ENCODE measurements at regions not wholly inside any gene's neighbourhood (a gene's known extent, or its start where the extent isn't known, plus 50 kb on each side); places are given as distances from the start of the nearest gene placed in this dataset.

GRCh38 chr13:34862311-34862710 is 79.8 kb upstream of the NBEA start:
- H3K9ac ChIP-seq = no peak overlapping the region
- no peaks in the 10 kb centered on the region for H3K36me3 ChIP-seq (ENCODE audit: insufficient read depth)
- no peaks in the 10 kb centered on the region for H3K4me1 ChIP-seq (ENCODE audit: low read depth, poor library complexity, severe bottlenecking)
- H3K27ac ChIP-seq = no peak overlapping the region
- no peak for TF ChIP-seq CTCF (conservative IDR thresholded peaks at IDR 0.05; ENCODE audit: low read depth, low read length)
- H3K27me3 ChIP-seq (ENCODE audit: insufficient read depth, low read depth) = no peaks in the 10 kb centered on the region
- H4K20me1 ChIP-seq (ENCODE audit: insufficient read depth) = no peaks in the 10 kb centered on the region
- H3K4me3 ChIP-seq (IDR thresholded peaks at IDR 0.05; ENCODE audit: insufficient read depth, low read depth, low read length) = no peak overlapping the region
- no peaks in the 10 kb centered on the region for H3K79me2 ChIP-seq (ENCODE audit: insufficient read depth, low read depth)
- no peak overlapping the region for H2AFZ ChIP-seq (ENCODE audit: low read depth)
- H3K4me2 ChIP-seq = no peak overlapping the region

GRCh38 chr13:34862716-34863115 is 79.4 kb upstream of the NBEA start:
- no peaks in the 10 kb centered on the region for H3K36me3 ChIP-seq (ENCODE audit: insufficient read depth)
- H3K4me2 ChIP-seq = no peak overlapping the region
- H3K27me3 ChIP-seq (ENCODE audit: insufficient read depth, low read depth) = no peaks in the 10 kb centered on the region
- no peak overlapping the region for H3K4me3 ChIP-seq (IDR thresholded peaks at IDR 0.05; ENCODE audit: insufficient read depth, low read depth, low read length)
- no peak for TF ChIP-seq CTCF (conservative IDR thresholded peaks at IDR 0.05; ENCODE audit: low read depth, low read length)
- no peaks in the 10 kb centered on the region for H3K4me1 ChIP-seq (ENCODE audit: low read depth, poor library complexity, severe bottlenecking)
- no peak overlapping the region for H3K27ac ChIP-seq
- no peak overlapping the region for H3K9ac ChIP-seq
- H3K79me2 ChIP-seq (ENCODE audit: insufficient read depth, low read depth) = no peaks in the 10 kb centered on the region
- H4K20me1 ChIP-seq (ENCODE audit: insufficient read depth) = no peaks in the 10 kb centered on the region
- no peak overlapping the region for H2AFZ ChIP-seq (ENCODE audit: low read depth)

- no peak for TF ChIP-seq CTCF (conservative IDR thresholded peaks at IDR 0.05; ENCODE audit: low read depth, low read length)
- no peaks in the 10 kb centered on the region for H3K79me2 ChIP-seq (ENCODE audit: insufficient read depth, low read depth)
- H3K4me1 ChIP-seq (ENCODE audit: low read depth, poor library complexity, severe bottlenecking) = no peaks in the 10 kb centered on the region
- H3K27ac ChIP-seq = no peak overlapping the region
- H3K27me3 ChIP-seq (ENCODE audit: insufficient read depth, low read depth) = no peaks in the 10 kb centered on the region
- no peak overlapping the region for H3K4me2 ChIP-seq
- H3K36me3 ChIP-seq (ENCODE audit: insufficient read depth) = no peaks in the 10 kb centered on the region
- no peak overlapping the region for H2AFZ ChIP-seq (ENCODE audit: low read depth)
- no peak overlapping the region for H3K9ac ChIP-seq
- no peaks in the 10 kb centered on the region for H4K20me1 ChIP-seq (ENCODE audit: insufficient read depth)
- H3K4me3 ChIP-seq (IDR thresholded peaks at IDR 0.05; ENCODE audit: insufficient read depth, low read depth, low read length) = no peak overlapping the region
These were observed 78.5 kb upstream of the NBEA start for GRCh38 chr13:34863360-34864135.

- H3K36me3 ChIP-seq (ENCODE audit: insufficient read depth) = no peaks in the 10 kb centered on the region
These were observed 77.4 kb upstream of the NBEA start for GRCh38 chr13:34864671-34865070.

More at GRCh38 chr13:34864671-34865070, 77.4 kb upstream of the NBEA start:
- H3K9ac ChIP-seq = no peak overlapping the region
- H3K79me2 ChIP-seq (ENCODE audit: insufficient read depth, low read depth) = no peaks in the 10 kb centered on the region
- H2AFZ ChIP-seq (ENCODE audit: low read depth) = no peak overlapping the region
- H3K4me3 ChIP-seq (IDR thresholded peaks at IDR 0.05; ENCODE audit: insufficient read depth, low read depth, low read length) = no peak overlapping the region
- no peak for TF ChIP-seq CTCF (conservative IDR thresholded peaks at IDR 0.05; ENCODE audit: low read depth, low read length)
- H3K4me1 ChIP-seq (ENCODE audit: low read depth, poor library complexity, severe bottlenecking) = no peaks in the 10 kb centered on the region
- no peak overlapping the region for H3K4me2 ChIP-seq
- H3K27ac ChIP-seq = no peak overlapping the region
- no peaks in the 10 kb centered on the region for H3K27me3 ChIP-seq (ENCODE audit: insufficient read depth, low read depth)
- no peaks in the 10 kb centered on the region for H4K20me1 ChIP-seq (ENCODE audit: insufficient read depth)

Measured in KMS-11 (cell line).